Erythroblast (primary cell): ENCODE measurements at regions not wholly inside any gene's neighbourhood (a gene's known extent, or its start where the extent isn't known, plus 50 kb on each side); places are given as distances from the start of the nearest gene placed in this dataset.

Experiments
- GATA1 ChIP-seq: IDR thresholded peaks from 2 replicates; pipeline ENCODE4 v1.6.1; 2011; ENCODE audit warnings: low read depth, mild to moderate bottlenecking, control low read depth, low read length, moderate library complexity
- POLR2A ChIP-seq: IDR thresholded peaks from 2 replicates; pipeline ENCODE4 v1.6.1; 2011; ENCODE audit warnings: mild to moderate bottlenecking, low read length

DNA sequence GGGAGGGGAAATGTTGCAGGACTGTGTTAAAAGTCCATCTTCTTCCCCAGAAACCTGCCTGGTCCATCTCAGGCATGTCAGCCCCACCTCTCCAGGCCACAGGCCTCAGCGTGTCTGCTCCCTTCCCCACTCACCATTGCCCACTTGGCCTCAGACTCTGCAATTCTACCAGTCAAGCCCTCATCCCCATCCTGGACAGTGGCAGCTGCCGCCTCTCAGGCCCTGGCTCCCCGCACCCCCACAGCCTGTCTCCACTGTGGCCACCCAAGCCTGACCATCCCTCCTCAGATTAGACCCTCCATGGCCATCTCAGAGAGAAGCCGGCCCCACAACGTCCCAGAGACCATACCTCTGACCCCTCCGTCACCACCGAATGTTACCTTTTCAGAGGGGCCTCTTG lies 89.9 kb downstream of the BARX1 start:
- TF ChIP-seq POLR2A (no peak), GATA1 (no peak)
